PFSK-1 (cell line): ENCODE measurements at regions not wholly inside any gene's neighbourhood (a gene's known extent, or its start where the extent isn't known, plus 50 kb on each side); places are given as distances from the start of the nearest gene placed in this dataset.

Experiments
- POLR2AphosphoS5 ChIP-seq: IDR thresholded peaks from 2 replicates; pipeline ENCODE4 v1.6.1; 2012; ENCODE audit warnings: low read depth, mild to moderate bottlenecking, control low read depth, low read length, moderate library complexity
- REST ChIP-seq, 2 experiments: IDR thresholded peaks; 2 replicates each; pipeline versions ENCODE4 v1.6.1 to v1.8.0; 2011 to 2012; ENCODE audit warnings: low read depth in 2 of 2, low read length in 2 of 2, control low read depth in 1 of 2, inconsistent platforms in 1 of 2, mild to moderate bottlenecking in 1 of 2, moderate library complexity in 1 of 2; ENCODE audit not compliant: insufficient read depth in 1 of 2
- SIN3A ChIP-seq: IDR thresholded peaks from 2 replicates; pipeline ENCODE4 v1.6.1; 2012; ENCODE audit warnings: mild to moderate bottlenecking, low read length, moderate library complexity, borderline replicate concordance; ENCODE audit not compliant: insufficient read depth
- TAF1 ChIP-seq: IDR thresholded peaks from 2 replicates; pipeline ENCODE4 v1.6.1; 2012; ENCODE audit warnings: low read length, control low read depth, borderline replicate concordance; ENCODE audit not compliant: insufficient read depth

- TF ChIP-seq POLR2AphosphoS5, result no peak
- TF ChIP-seq SIN3A, result no peak
- TF ChIP-seq REST (IDR thresholded peaks at IDR 0.05; ENCODE audit: insufficient read depth in 1 of 2, low read depth in 2 of 2, low read length in 2 of 2), result no peak
- no peak for TF ChIP-seq TAF1
Measured at GRCh38 chr1:37309574-37309973, 164.8 kb upstream of the ZC3H12A start.
